H9 (cell line): ENCODE measurements at regions not wholly inside any gene's neighbourhood (a gene's known extent, or its start where the extent isn't known, plus 50 kb on each side); places are given as distances from the start of the nearest gene placed in this dataset.

Source experiments
- DNase-seq: peaks from one replicate; pipeline ENCODE4 v3.0.0-alpha.2; 2017
- H2AFZ ChIP-seq: one replicate; pipeline ENCODE4 v1.6.1; 2013; ENCODE audit warnings: mild to moderate bottlenecking, low read length, control low read depth, moderate library complexity
- H2AK5ac ChIP-seq: 2 replicates; pipeline ENCODE4 v1.6.1; 2013; ENCODE audit warnings: low read length, control low read depth, mixed read lengths; ENCODE audit not compliant: insufficient read length
- H2BK120ac ChIP-seq: one replicate; pipeline ENCODE4 v1.6.1; 2013; ENCODE audit warnings: low read depth, mild to moderate bottlenecking, low read length, control low read depth, inconsistent platforms; ENCODE audit not compliant: poor library complexity, severe bottlenecking
- H2BK12ac ChIP-seq: 2 replicates; pipeline ENCODE4 v1.6.1; 2013; ENCODE audit warnings: low read length, control low read depth, mixed read lengths, low read depth; ENCODE audit not compliant: insufficient read length
- H2BK15ac ChIP-seq: 2 replicates; pipeline ENCODE4 v1.6.1; 2013; ENCODE audit warnings: low read depth, low read length, control low read depth
- H2BK20ac ChIP-seq: one replicate; pipeline ENCODE4 v1.6.1; 2013; ENCODE audit warnings: low read depth, mild to moderate bottlenecking, low read length, control low read depth, inconsistent platforms; ENCODE audit not compliant: poor library complexity, severe bottlenecking
- H2BK5ac ChIP-seq: 2 replicates; pipeline ENCODE4 v1.6.1; 2013; ENCODE audit warnings: low read length, control low read depth, mixed read lengths; ENCODE audit not compliant: insufficient read length
- H3K14ac ChIP-seq: 2 replicates; pipeline ENCODE4 v1.6.1; 2013; ENCODE audit warnings: low read length, control low read depth; ENCODE audit not compliant: insufficient read depth
- H3K18ac ChIP-seq: 2 replicates; pipeline ENCODE4 v1.6.1; 2013; ENCODE audit warnings: low read depth, mild to moderate bottlenecking, mixed read lengths, low read length, control low read depth; ENCODE audit not compliant: insufficient read length
- H3K23ac ChIP-seq: 2 replicates; pipeline ENCODE4 v1.6.1; 2013; ENCODE audit warnings: low read length, control low read depth, mixed read lengths, low read depth; ENCODE audit not compliant: insufficient read length
- H3K23me2 ChIP-seq: 2 replicates; pipeline ENCODE4 v1.6.1; 2013; ENCODE audit warnings: low read depth, mild to moderate bottlenecking, mixed read lengths, low read length, control low read depth; ENCODE audit not compliant: insufficient read length, poor library complexity, severe bottlenecking
- H3K27ac ChIP-seq: 2 replicates; pipeline ENCODE4 v1.5.1; 2013; ENCODE audit warnings: low read length, control low read depth, mixed read lengths, low read depth; ENCODE audit not compliant: insufficient read length
- H3K27me3 ChIP-seq: 2 replicates; pipeline ENCODE4 v1.6.1; 2013; ENCODE audit warnings: low read length, control low read depth, inconsistent platforms; ENCODE audit not compliant: insufficient read depth
- H3K4ac ChIP-seq: 2 replicates; pipeline ENCODE4 v1.6.1; 2013; ENCODE audit warnings: low read depth, mild to moderate bottlenecking, control low read depth, inconsistent platforms, low read length, moderate library complexity
- H3K4me1 ChIP-seq: 2 replicates; pipeline ENCODE4 v1.6.1; 2013; ENCODE audit warnings: low read length, control low read depth, inconsistent platforms; ENCODE audit not compliant: insufficient read depth
- H3K4me2 ChIP-seq: 2 replicates; pipeline ENCODE4 v1.6.1; 2013; ENCODE audit warnings: low read length, control low read depth, mixed read lengths; ENCODE audit not compliant: insufficient read length, insufficient read depth
- H3K56ac ChIP-seq: 2 replicates; pipeline ENCODE4 v1.6.1; 2013; ENCODE audit warnings: low read depth, mild to moderate bottlenecking, mixed read lengths, low read length, control low read depth; ENCODE audit not compliant: insufficient read length
- H3K79me1 ChIP-seq: 2 replicates; pipeline ENCODE4 v1.6.1; 2013; ENCODE audit warnings: low read depth, mild to moderate bottlenecking, moderate library complexity, low read length, control low read depth, inconsistent platforms; ENCODE audit not compliant: insufficient read depth, poor library complexity, severe bottlenecking
- H3K79me2 ChIP-seq: 2 replicates; pipeline ENCODE4 v1.6.1; 2013; ENCODE audit warnings: low read length, control low read depth, inconsistent platforms; ENCODE audit not compliant: insufficient read depth
- H3K9ac ChIP-seq: 2 replicates; pipeline ENCODE4 v1.6.1; 2013; ENCODE audit warnings: low read length, control low read depth, mixed read lengths; ENCODE audit not compliant: insufficient read length; ENCODE audit errors: extremely low read depth
- H3K9me3 ChIP-seq: one replicate; pipeline ENCODE4 v1.6.1; 2013; ENCODE audit warnings: low read depth, low read length, inconsistent platforms; ENCODE audit not compliant: control insufficient read depth
- H3T11ph ChIP-seq: one replicate; pipeline ENCODE4 v1.6.1; 2013; ENCODE audit warnings: mild to moderate bottlenecking, low read length, control low read depth, inconsistent platforms
- H4K20me1 ChIP-seq: one replicate; pipeline ENCODE4 v1.6.1; 2013; ENCODE audit not compliant: control insufficient read depth, insufficient read length, insufficient read depth
- H4K5ac ChIP-seq: 2 replicates; pipeline ENCODE4 v1.6.1; 2013; ENCODE audit warnings: low read depth, mild to moderate bottlenecking, mixed read lengths, low read length, control low read depth; ENCODE audit not compliant: insufficient read length
- H4K8ac ChIP-seq: replicated peaks from 2 replicates; pipeline ENCODE4 v1.6.1; 2013; ENCODE audit warnings: low read length, control low read depth, mixed read lengths, low read depth; ENCODE audit not compliant: insufficient read length
- H4K91ac ChIP-seq: 2 replicates; pipeline ENCODE4 v1.6.1; 2013; ENCODE audit warnings: low read depth, mild to moderate bottlenecking, moderate library complexity, mixed read lengths, low read length, control low read depth; ENCODE audit not compliant: insufficient read length
- H3K27ac Mint-ChIP-seq, 3 experiments: 2 replicates in 2 of 3; 3 replicates in 1 of 3; pipeline ENCODE4 v1.8.0; 2020 to 2021; ENCODE audit warnings: mixed read lengths in 3 of 3, mild to moderate bottlenecking in 1 of 3, moderate library complexity in 1 of 3
- H3K27me3 Mint-ChIP-seq: 2 replicates; pipeline ENCODE4 v1.8.0; 2021; ENCODE audit warnings: low read depth, mild to moderate bottlenecking, moderate library complexity, mixed read lengths
- H3K36me3 Mint-ChIP-seq, 3 experiments: 2 replicates in 2 of 3; 3 replicates in 1 of 3; pipeline ENCODE4 v1.8.0; 2020 to 2021; ENCODE audit warnings: low read depth in 3 of 3, mixed read lengths in 3 of 3; ENCODE audit not compliant: insufficient read depth in 1 of 3
- H3K4me1 Mint-ChIP-seq, 2 experiments: 2 replicates each; pipeline ENCODE4 v1.8.0; 2020; ENCODE audit warnings: mixed read lengths in 2 of 2
- H3K4me3 Mint-ChIP-seq, 2 experiments: 2 replicates in 1 of 2; 3 replicates in 1 of 2; pipeline ENCODE4 v1.8.0; 2020 to 2021; ENCODE audit warnings: mild to moderate bottlenecking in 2 of 2, mixed read lengths in 2 of 2, moderate library complexity in 1 of 2
- H3K9me3 Mint-ChIP-seq, 2 experiments: 2 replicates in 1 of 2; 3 replicates in 1 of 2; pipeline ENCODE4 v1.8.0; 2020; ENCODE audit warnings: mild to moderate bottlenecking in 2 of 2, mixed read lengths in 2 of 2, moderate library complexity in 1 of 2
- CTCF ChIP-seq: fragments of 200-600 bp; sonication (generic); conservative IDR thresholded peaks from 3 replicates; pipeline ENCODE4 v1.8.0; 2021; ENCODE audit warnings: antibody characterized with exemption, mild to moderate bottlenecking

- no peaks in the 10 kb centered on the region for H3K9me3 ChIP-seq
- H2BK120ac ChIP-seq, result no peak overlapping the region
- no peak overlapping the region for H2BK5ac ChIP-seq
- Mint-ChIP-seq H3K27me3 (no peaks in the 10 kb centered on the region), H3K4me1 (peaks cover 13 to 14% of the 10 kb centered on the region in 2 experiments), H3K9me3 (no peaks in the 10 kb centered on the region), H3K4me3 (no peak overlapping the region), H3K36me3 (no peaks in the 10 kb centered on the region), H3K27ac (no peak overlapping the region)
- H3K23me2 ChIP-seq, result no peaks in the 10 kb centered on the region
- no peak overlapping the region for H3K14ac ChIP-seq
- no peak overlapping the region for H4K91ac ChIP-seq
- H4K8ac ChIP-seq, result no peak overlapping the region
- no peak overlapping the region for H3K23ac ChIP-seq
- no peak for DNase-seq
- H3K4ac ChIP-seq, result no peak overlapping the region
- H2BK12ac ChIP-seq, result no peak overlapping the region
- H4K20me1 ChIP-seq, result no peaks in the 10 kb centered on the region
- no peaks in the 10 kb centered on the region for H3K79me1 ChIP-seq
- no peak overlapping the region for H2AK5ac ChIP-seq
- H2BK20ac ChIP-seq, result no peak overlapping the region
- no peak overlapping the region for H3K4me2 ChIP-seq
- no peak overlapping the region for H3K27ac ChIP-seq
- no peak for TF ChIP-seq CTCF
- H3K9ac ChIP-seq, result no peak overlapping the region
- no peaks in the 10 kb centered on the region for H3K4me1 ChIP-seq
- H3T11ph ChIP-seq, result no peak overlapping the region
- no peaks in the 10 kb centered on the region for H3K27me3 ChIP-seq
- H2AFZ ChIP-seq, result no peak overlapping the region
- H3K56ac ChIP-seq, result no peak overlapping the region
- no peaks in the 10 kb centered on the region for H3K79me2 ChIP-seq
- no peak overlapping the region for H3K18ac ChIP-seq
- no peak overlapping the region for H4K5ac ChIP-seq
- H2BK15ac ChIP-seq, result no peak overlapping the region
Measured at GRCh38 chr4:74651198-74651597, 143.1 kb downstream of the BTC start.
